H1 (cell line): ENCODE measurements at regions not wholly inside any gene's neighbourhood (a gene's known extent, or its start where the extent isn't known, plus 50 kb on each side); places are given as distances from the start of the nearest gene placed in this dataset.

ENCODE experiments used
- BRCA1 ChIP-seq: IDR thresholded peaks from 2 replicates; pipeline ENCODE4 v1.6.1; 2012; ENCODE audit warnings: low read depth, low read length, improper control_type of control experiment
- CTBP2 ChIP-seq: IDR thresholded peaks from 2 replicates; pipeline ENCODE4 v1.7.0; 2011; ENCODE audit warnings: borderline replicate concordance, mild to moderate bottlenecking, moderate library complexity, mixed read lengths, low read length; ENCODE audit not compliant: insufficient read depth, insufficient read length
- CTCF ChIP-seq, 3 experiments: IDR thresholded peaks; 1 replicate in 2 of 3; 2 replicates in 1 of 3; pipeline versions ENCODE4 v1.5.1 to v1.6.1; 2011; ENCODE audit warnings: low read length in 3 of 3, mild to moderate bottlenecking in 3 of 3, inconsistent platforms in 2 of 3, low read depth in 1 of 3, moderate library complexity in 1 of 3; ENCODE audit not compliant: insufficient read depth in 1 of 3; ENCODE audit errors: control extremely low read depth in 1 of 3
- E2F6 ChIP-seq: IDR thresholded peaks from 2 replicates; pipeline ENCODE4 v1.6.1; 2012; ENCODE audit warnings: inconsistent platforms
- EZH2 ChIP-seq: fragments of 200-600 bp; sonication (generic); IDR thresholded peaks from 2 replicates; pipeline ENCODE4 v1.7.1; 2012; ENCODE audit warnings: low read depth, mild to moderate bottlenecking, moderate library complexity, low read length, inconsistent platforms; ENCODE audit not compliant: severe bottlenecking
- KDM1A ChIP-seq: fragments of 200-600, 300-600 bp; sonication (generic); IDR thresholded peaks from 2 replicates; pipeline ENCODE4 v1.7.1; 2016; ENCODE audit warnings: mild to moderate bottlenecking, low read length, borderline replicate concordance
- POLR2A ChIP-seq, 2 experiments: IDR thresholded peaks; 1 replicate in 1 of 2; 2 replicates in 1 of 2; pipeline ENCODE4 v1.6.1; 2011; ENCODE audit warnings: low read depth in 2 of 2, low read length in 2 of 2, mild to moderate bottlenecking in 2 of 2; ENCODE audit errors: control extremely low read depth in 1 of 2
- POLR2AphosphoS5 ChIP-seq: IDR thresholded peaks from 2 replicates; pipeline ENCODE4 v1.6.1; 2011; ENCODE audit warnings: low read depth, low read length
- POU5F1 ChIP-seq: IDR thresholded peaks from 2 replicates; pipeline ENCODE4 v1.6.1; 2011; ENCODE audit warnings: low read depth, mild to moderate bottlenecking, low read length, moderate library complexity
- SRF ChIP-seq: IDR thresholded peaks from 2 replicates; pipeline ENCODE4 v1.6.1; 2011; ENCODE audit warnings: mild to moderate bottlenecking, low read depth, low read length, moderate library complexity
- TEAD4 ChIP-seq: IDR thresholded peaks from 2 replicates; pipeline ENCODE4 v1.6.1; 2012; ENCODE audit warnings: low read depth, low read length, inconsistent platforms, mixed read lengths

- no peak for TF ChIP-seq CTCF (IDR thresholded peaks at IDR 0.05; ENCODE audit: control extremely low read depth in 1 of 3, insufficient read depth in 1 of 3, low read depth in 1 of 3, low read length in 3 of 3)
- TF ChIP-seq BRCA1: no peak
- no peak for TF ChIP-seq POLR2A (IDR thresholded peaks at IDR 0.05; ENCODE audit: control extremely low read depth in 1 of 2, low read depth in 2 of 2, low read length in 2 of 2)
- TF ChIP-seq CTBP2: no peak
- no peak for TF ChIP-seq KDM1A
- TF ChIP-seq SRF: no peak
- no peak for TF ChIP-seq POLR2AphosphoS5
- no peak for TF ChIP-seq EZH2
- no peak for TF ChIP-seq POU5F1
- TF ChIP-seq E2F6: no peak
- TF ChIP-seq TEAD4: no peak
These were observed 877.3 kb upstream of the LRRTM1 start for GRCh38 chr2:81181845-81182244.
